T-helper 22 cell (primary cell): ENCODE measurements at regions not wholly inside any gene's neighbourhood (a gene's known extent, or its start where the extent isn't known, plus 50 kb on each side); places are given as distances from the start of the nearest gene placed in this dataset.

Experiments
- DNase-seq: peaks from one replicate; pipeline ENCODE4 v3.0.0-alpha.2; 2020; ENCODE audit warnings: low read depth

GRCh38 chr22:22076361-22076760 lies 93.8 kb upstream of the TOP3B start:
- DNase-seq = no peak

- no peak for DNase-seq
Measured at GRCh38 chr22:22075382-22076163, 93.0 kb upstream of the TOP3B start.

- no peak for DNase-seq
Measured at GRCh38 chr22:22074634-22075381, 92.2 kb upstream of the TOP3B start.

GRCh38 chr22:22073769-22074561 lies 91.4 kb upstream of the TOP3B start:
- DNase-seq = no peak

- no peak for DNase-seq
Measured at GRCh38 chr22:22072169-22072836, 89.7 kb upstream of the TOP3B start.

- no peak for DNase-seq
Measured at GRCh38 chr22:22071455-22071854, 88.9 kb upstream of the TOP3B start.

GRCh38 chr22:22070371-22070824 lies 87.8 kb upstream of the TOP3B start:
- no peak for DNase-seq

GRCh38 chr22:22069450-22070370 lies 87.1 kb upstream of the TOP3B start:
- no peak for DNase-seq

GRCh38 chr22:22068657-22069056 lies 86.1 kb upstream of the TOP3B start:
- DNase-seq = no peak

GRCh38 chr22:22068025-22068424 lies 85.4 kb upstream of the TOP3B start:
- DNase-seq = no peak

- DNase-seq = no peak
Measured at GRCh38 chr22:22067192-22067591, 84.6 kb upstream of the TOP3B start.

- no peak for DNase-seq
Measured at GRCh38 chr22:22064580-22064979, 82.0 kb upstream of the TOP3B start.

GRCh38 chr22:22062306-22062793 lies 79.8 kb upstream of the TOP3B start:
- no peak for DNase-seq

- no peak for DNase-seq
Measured at GRCh38 chr22:22061085-22062077, 78.8 kb upstream of the TOP3B start.

GRCh38 chr22:22060200-22061084 lies 77.9 kb upstream of the TOP3B start:
- no peak for DNase-seq

GRCh38 chr22:22059291-22060002 lies 76.9 kb upstream of the TOP3B start:
- DNase-seq = no peak

- no peak for DNase-seq
Measured at GRCh38 chr22:22058633-22059290, 76.2 kb upstream of the TOP3B start.
